NCI-H526 treated with DMSO at 0.1 percent for 48 hours (cell line): ENCODE measurements at regions not wholly inside any gene's neighbourhood (a gene's known extent, or its start where the extent isn't known, plus 50 kb on each side); places are given as distances from the start of the nearest gene placed in this dataset.

Experiments
- DNase-seq: peaks from one replicate; lab custom pipeline; 2025; lab: John Stamatoyannopoulos, UW

- DNase-seq = no peak
These were observed 56.1 kb upstream of the ELMO1 start for GRCh38 chr7:37504801-37505200.

- no peak for DNase-seq
These were observed 57.2 kb upstream of the ELMO1 start for GRCh38 chr7:37505750-37506353.

GRCh38 chr7:37508118-37508517 is 59.5 kb upstream of the ELMO1 start:
- no peak for DNase-seq

GRCh38 chr7:37510043-37510634 is 61.5 kb upstream of the ELMO1 start:
- peak; percentile 8 for DNase-seq

GRCh38 chr7:37511915-37512314 is 63.3 kb upstream of the ELMO1 start:
- DNase-seq = no peak

- no peak for DNase-seq
These were observed 65.8 kb upstream of the ELMO1 start for GRCh38 chr7:37514497-37514896.

GRCh38 chr7:37516664-37517063 is 68.0 kb upstream of the ELMO1 start:
- DNase-seq = no peak

- no peak for DNase-seq
These were observed 69.6 kb upstream of the ELMO1 start for GRCh38 chr7:37518266-37518665.

GRCh38 chr7:37524056-37524455 is 75.4 kb upstream of the ELMO1 start:
- DNase-seq = no peak

GRCh38 chr7:37524797-37525196 is 76.1 kb upstream of the ELMO1 start:
- no peak for DNase-seq

GRCh38 chr7:37526623-37527022 is 78.0 kb upstream of the ELMO1 start:
- DNase-seq = no peak

- no peak for DNase-seq
These were observed 78.4 kb upstream of the ELMO1 start for GRCh38 chr7:37527109-37527508.

- DNase-seq = no peak
These were observed 82.6 kb upstream of the ELMO1 start for GRCh38 chr7:37531225-37531624.

- DNase-seq = no peak
These were observed 84.0 kb upstream of the ELMO1 start for GRCh38 chr7:37532636-37533035.

- peak; percentile 18 for DNase-seq
These were observed 86.4 kb upstream of the ELMO1 start for GRCh38 chr7:37534893-37535610.

- DNase-seq = no peak
These were observed 87.2 kb upstream of the ELMO1 start for GRCh38 chr7:37535841-37536240.

- DNase-seq = no peak
These were observed 88.0 kb upstream of the ELMO1 start for GRCh38 chr7:37536706-37537105.

GRCh38 chr7:37537439-37537838 is 88.8 kb upstream of the ELMO1 start:
- no peak for DNase-seq

GRCh38 chr7:37538945-37539344 is 90.3 kb upstream of the ELMO1 start:
- no peak for DNase-seq

GRCh38 chr7:37540917-37541316 is 92.3 kb upstream of the ELMO1 start:
- DNase-seq = no peak

- DNase-seq = no peak
These were observed 93.3 kb upstream of the ELMO1 start for GRCh38 chr7:37541810-37542443.

GRCh38 chr7:37545619-37546534 is 97.2 kb upstream of the ELMO1 start:
- no peak for DNase-seq
